ENCODE measurements at regions not wholly inside any gene's neighbourhood (a gene's known extent, or its start where the extent isn't known, plus 50 kb on each side); places are given as distances from the start of the nearest gene placed in this dataset.
"Not testable (repeated sequence)": the region's sequence is repeated elsewhere in the genome, so short reads cannot be mapped to it uniquely, and the experiment has no call there.

GRCh38 chr5:81835814-81836367 is 85.0 kb upstream of the SSBP2 start:
- POLR2A ChIA-PET, result no interaction called here
- CTCF ChIA-PET, result no interaction called here

DNA sequence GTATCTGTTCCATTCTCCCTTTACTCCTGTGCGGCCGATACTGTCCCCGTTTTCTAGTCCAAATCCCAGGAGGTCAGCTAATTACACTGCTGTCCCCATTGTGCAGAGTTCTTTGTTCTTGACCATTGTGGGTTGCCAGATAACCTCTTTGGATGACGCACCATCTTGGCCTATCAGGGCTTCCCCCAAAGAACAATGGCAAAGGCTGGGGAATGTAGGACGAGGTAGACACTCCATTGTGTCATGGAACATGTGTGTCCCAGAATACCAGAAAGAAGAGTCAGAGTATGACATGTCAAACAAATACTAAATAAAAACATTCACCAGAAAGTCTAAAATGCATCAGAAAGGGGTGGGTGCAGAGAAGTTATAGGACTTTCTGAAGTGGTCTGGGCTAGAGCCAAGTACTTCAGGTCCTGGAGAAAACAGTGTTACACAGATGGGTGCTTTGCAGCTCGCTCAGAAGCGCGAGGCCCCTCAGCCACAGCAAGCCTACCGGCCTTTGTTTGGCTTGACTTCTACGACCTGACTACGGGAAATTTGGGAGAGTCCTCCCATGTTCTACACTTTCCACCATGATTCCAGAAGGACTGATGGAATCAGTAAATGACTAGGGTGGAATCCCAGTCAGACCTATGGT is 83.2 kb upstream of the SSBP2 start:
- ChIA-PET POLR2A (no interaction called here), CTCF (interaction anchor here (0.6 kb wide), 1 partner anchor 10 kb away, joined by 5 read pairs; no protein-coding TSS in a partner anchor)

DNA sequence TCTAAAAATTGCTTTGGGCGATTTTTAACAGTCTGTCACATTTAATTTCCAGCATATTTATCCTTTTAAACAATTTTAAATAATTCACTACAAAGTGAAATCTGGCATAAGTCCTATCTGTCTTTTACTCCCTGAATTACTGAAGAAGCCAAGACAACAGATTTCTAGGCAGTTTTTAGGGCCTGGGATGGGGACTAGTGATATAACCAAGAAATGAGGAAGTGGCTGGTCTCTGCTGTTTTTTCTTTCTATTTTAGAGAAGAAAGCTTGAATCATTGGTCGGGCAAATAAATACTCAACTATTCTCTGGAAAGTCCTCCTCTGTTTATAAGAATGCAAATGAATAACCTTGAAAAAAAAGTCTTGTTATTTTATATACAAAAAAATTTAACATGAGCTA is 79.7 kb upstream of the SSBP2 start:
- ChIA-PET POLR2A (no interaction called here), CTCF (interaction anchor here (0.6 kb wide), 1 partner anchor 1160 kb away, joined by 3 read pairs; no protein-coding TSS in a partner anchor)

- CTCF ChIA-PET, result no interaction called here
- POLR2A ChIA-PET, result no interaction called here
Measured at GRCh38 chr5:81829242-81829641, 78.3 kb upstream of the SSBP2 start.

GRCh38 chr5:81827500-81827899 is 76.6 kb upstream of the SSBP2 start:
- ChIA-PET CTCF (no interaction called here), POLR2A (no interaction called here)

GRCh38 chr5:81826128-81826527 is 75.2 kb upstream of the SSBP2 start:
- POLR2A ChIA-PET, result no interaction called here
- CTCF ChIA-PET, result no interaction called here

DNA sequence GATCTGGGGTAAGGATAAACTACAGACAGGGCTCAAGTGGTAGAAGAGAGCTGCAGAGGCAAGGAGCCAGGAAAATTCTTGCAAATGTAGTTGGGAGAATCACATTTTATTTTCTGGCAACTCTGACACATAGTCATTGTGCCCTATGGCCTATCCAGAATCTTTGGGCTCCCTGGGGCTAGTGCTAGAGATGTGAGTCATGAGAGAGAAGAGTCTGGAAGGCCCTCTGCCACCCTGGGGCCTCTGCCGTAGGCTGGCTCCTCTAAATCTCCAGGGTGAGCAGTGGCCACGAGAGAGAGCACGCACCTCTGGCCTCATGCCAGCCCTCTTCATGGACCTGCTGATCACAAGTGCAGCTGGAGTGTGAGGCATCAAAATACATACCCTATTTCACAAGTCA is 74.3 kb upstream of the SSBP2 start:
- POLR2A ChIA-PET, result no interaction called here

GRCh38 chr5:81823736-81824135 is 72.8 kb upstream of the SSBP2 start:
- POLR2A ChIA-PET, CTCF ChIA-PET: not testable (repeated sequence)

More for the DNA sequence above, 74.3 kb upstream of the SSBP2 start:
- CTCF ChIA-PET, result no interaction called here

- ChIA-PET CTCF (no interaction called here), POLR2A (no interaction called here)
Measured at GRCh38 chr5:81820863-81821262, 70.0 kb upstream of the SSBP2 start.

DNA sequence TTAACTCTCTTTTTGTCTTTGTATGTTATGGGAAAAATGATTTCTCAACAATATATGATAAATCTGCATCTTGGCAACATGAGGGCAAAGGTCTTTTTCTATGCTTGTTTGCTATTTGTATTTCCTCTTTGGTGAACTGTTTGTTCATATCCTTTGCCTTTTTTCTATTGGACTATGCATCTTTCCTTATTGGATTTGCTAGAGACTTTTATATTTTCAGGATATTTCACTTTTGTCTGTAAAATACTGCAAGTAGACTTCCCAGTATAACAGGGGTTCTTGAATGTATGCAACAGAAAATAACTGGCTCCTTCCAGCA is 69.4 kb upstream of the SSBP2 start:
- ChIA-PET CTCF (no interaction called here), POLR2A (no interaction called here)

DNA sequence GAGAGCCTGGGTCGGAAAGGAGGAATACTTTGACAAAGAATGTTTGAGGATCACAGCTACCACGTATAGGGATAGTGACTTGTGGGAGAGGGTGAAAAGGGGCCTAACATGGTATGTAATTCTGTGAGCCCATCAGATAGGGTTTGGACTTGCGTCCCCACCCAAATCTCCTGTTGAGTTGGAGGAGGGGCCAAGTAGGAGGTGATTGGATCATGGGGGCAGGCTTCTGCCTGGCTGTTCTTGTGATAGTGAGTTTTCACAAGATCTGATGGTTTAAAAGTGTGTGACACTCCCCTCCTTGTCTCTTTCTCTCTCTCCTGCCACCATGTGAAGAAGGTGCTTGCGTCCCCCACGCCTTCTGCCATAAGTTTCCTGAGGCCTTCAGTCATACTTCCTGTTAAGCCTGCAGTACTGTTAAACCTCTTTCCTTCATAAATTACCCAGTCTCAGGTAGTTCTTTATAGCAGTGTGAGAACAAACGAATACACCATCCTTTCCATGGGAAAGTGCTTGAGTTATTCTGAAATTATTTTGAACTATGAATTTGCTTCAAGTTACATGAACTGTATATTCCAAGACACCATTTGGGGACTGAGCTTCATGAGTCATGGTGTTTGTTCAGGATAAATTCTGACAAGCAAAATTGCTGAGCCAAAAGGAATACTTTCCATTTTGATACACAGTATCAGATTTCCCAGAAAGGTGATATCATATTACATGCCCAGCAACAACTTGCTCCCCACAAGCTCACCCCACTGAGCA is 68.8 kb upstream of the SSBP2 start:
- POLR2A ChIA-PET, result no interaction called here

DNA sequence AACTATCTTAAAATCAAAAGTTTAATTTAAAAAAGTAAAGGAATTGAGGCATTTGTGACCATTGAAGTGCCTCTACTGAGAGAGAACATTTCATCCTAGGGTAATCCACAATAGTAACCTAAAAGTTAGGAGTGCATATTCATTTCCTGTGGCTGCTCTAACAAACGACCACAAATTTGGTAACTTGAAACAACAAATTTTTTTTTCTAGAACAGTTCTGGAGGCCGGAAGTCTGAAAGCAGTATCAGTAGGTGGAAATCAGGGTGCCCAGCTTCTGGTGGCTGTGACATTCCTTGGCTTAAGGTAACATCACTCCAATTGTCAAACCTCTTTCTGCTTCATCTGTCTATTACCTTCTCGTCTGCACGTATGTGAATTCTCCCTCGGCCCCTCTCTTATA is 67.1 kb upstream of the SSBP2 start:
- ChIA-PET CTCF (no interaction called here), POLR2A (no interaction called here)

More for the DNA sequence above, 68.8 kb upstream of the SSBP2 start:
- CTCF ChIA-PET, result no interaction called here

- POLR2A ChIA-PET, result no interaction called here
- CTCF ChIA-PET, result no interaction called here
Measured at GRCh38 chr5:81817086-81817485, 66.2 kb upstream of the SSBP2 start.

GRCh38 chr5:81815321-81815720 is 64.4 kb upstream of the SSBP2 start:
- POLR2A ChIA-PET, result no interaction called here

GRCh38 chr5:81808106-81808505 is 57.2 kb upstream of the SSBP2 start:
- ChIA-PET POLR2A (no interaction called here), CTCF (no interaction called here)

More at GRCh38 chr5:81815321-81815720, 64.4 kb upstream of the SSBP2 start:
- CTCF ChIA-PET, result no interaction called here

DNA sequence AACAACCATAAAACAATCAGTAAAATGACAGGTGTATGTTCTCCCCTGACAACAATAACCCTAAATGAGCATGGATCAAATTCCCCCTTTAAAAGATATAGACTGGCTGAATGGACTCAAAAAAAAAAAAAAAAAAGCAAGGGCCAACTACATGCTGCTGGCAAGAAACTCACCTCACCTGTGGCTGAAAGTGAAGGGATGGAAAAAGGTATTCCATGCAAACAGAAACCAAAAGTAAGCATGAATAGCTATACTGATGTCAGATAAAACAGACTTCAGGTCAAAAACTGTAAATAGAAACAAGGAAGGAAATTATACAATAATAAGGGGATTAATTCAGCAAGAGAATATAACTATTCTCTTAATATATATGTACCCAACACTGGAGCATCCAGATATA is 54.2 kb upstream of the SSBP2 start:
- POLR2A ChIA-PET, result no interaction called here
- CTCF ChIA-PET, result interaction anchor here (1.1 kb wide), 1 partner anchor 10 kb away, joined by 4 read pairs; no protein-coding TSS in a partner anchor

GRCh38 chr5:81803812-81804211 is 52.9 kb upstream of the SSBP2 start:
- ChIA-PET CTCF (no interaction called here), POLR2A (no interaction called here)

DNA sequence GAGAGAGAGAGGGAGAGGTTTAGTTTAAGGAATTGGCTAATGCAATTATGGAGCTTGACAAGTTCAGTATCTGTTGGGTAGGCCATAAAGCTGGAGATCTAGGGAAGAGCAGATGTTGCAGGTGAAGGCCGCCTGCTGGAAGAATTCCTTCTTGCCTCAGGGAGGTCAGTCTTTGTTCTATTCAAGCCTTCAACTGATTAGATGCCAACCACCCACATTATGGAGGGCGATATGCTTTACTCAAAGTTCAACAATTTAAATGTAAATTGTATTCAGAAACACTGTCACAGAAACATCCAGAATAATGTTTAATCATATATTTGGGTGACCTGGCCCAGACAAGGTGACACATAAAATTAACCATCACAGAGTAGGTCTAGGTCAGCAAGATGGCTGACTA is 51.7 kb upstream of the SSBP2 start:
- ChIA-PET POLR2A (no interaction called here), CTCF (no interaction called here)

GRCh38 chr5:81802020-81802419 is 51.1 kb upstream of the SSBP2 start:
- POLR2A ChIA-PET, result no interaction called here
- CTCF ChIA-PET, result no interaction called here

DNA sequence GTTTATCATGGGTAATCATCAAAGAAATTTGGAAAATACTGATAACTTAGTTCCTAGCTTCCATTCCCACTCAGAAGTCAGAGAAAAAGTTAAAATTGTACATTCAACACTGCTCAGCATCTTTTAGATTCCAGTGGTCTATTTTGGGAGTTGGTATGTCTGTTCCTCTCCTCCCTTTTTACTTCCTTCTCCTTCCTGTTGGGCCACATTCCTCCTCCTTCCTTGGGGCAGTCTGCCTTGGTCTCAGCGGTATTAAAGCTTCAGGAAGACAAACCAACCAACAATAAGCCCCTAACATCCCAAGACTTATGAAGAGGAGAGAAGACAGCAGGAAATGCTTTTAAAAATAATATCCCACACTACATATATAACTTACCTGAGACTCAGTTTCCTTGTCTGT is 49.9 kb upstream of the SSBP2 start:
- POLR2A ChIA-PET, result no interaction called here
- CTCF ChIA-PET, result no interaction called here

Data from activated CD8-positive, alpha-beta memory T cell treated with anti-CD3 and anti-CD28 coated beads for 36 hours (primary cell).